ENCODE measurements at regions not wholly inside any gene's neighbourhood (a gene's known extent, or its start where the extent isn't known, plus 50 kb on each side); places are given as distances from the start of the nearest gene placed in this dataset.
A peak's percentile ranks its signal among the peaks of the same experiment; 100 is the strongest.

GRCh38 chr15:39208187-39208586 is 372.7 kb upstream of the THBS1 start:
- H3K4me3 ChIP-seq (replicated peaks in 1 of 2; ENCODE audit: low read depth in 2 of 2, low read length in 2 of 2) = no peak overlapping the region
- DNase-seq (ENCODE audit: low read depth in 2 of 2) = no peak
- TF ChIP-seq CTCF (IDR thresholded peaks at IDR 0.05; ENCODE audit: low read depth, low read length) = no peak

- H3K4me3 ChIP-seq (replicated peaks in 1 of 2; ENCODE audit: low read depth in 2 of 2, low read length in 2 of 2) = no peak overlapping the region
- no peak for DNase-seq (ENCODE audit: low read depth in 2 of 2)
- no peak for TF ChIP-seq CTCF (IDR thresholded peaks at IDR 0.05; ENCODE audit: low read depth, low read length)
Observed at GRCh38 chr15:39209548-39210211, 371.2 kb upstream of the THBS1 start.

- DNase-seq (ENCODE audit: low read depth in 2 of 2) = no peak
- TF ChIP-seq CTCF (IDR thresholded peaks at IDR 0.05; ENCODE audit: low read depth, low read length) = no peak
- H3K4me3 ChIP-seq (replicated peaks in 1 of 2; ENCODE audit: low read depth in 2 of 2, low read length in 2 of 2) = no peak overlapping the region
Observed at GRCh38 chr15:39211108-39211979, 369.5 kb upstream of the THBS1 start.

- H3K4me3 ChIP-seq (replicated peaks in 1 of 2; ENCODE audit: low read depth in 2 of 2, low read length in 2 of 2) = no peak overlapping the region
- no peak for TF ChIP-seq CTCF (IDR thresholded peaks at IDR 0.05; ENCODE audit: low read depth, low read length)
- DNase-seq (ENCODE audit: low read depth in 2 of 2) = peak; percentile 88 to 96
Observed at GRCh38 chr15:39213385-39213840, 367.5 kb upstream of the THBS1 start.

- no peak overlapping the region for H3K4me3 ChIP-seq (replicated peaks in 1 of 2; ENCODE audit: low read depth in 2 of 2, low read length in 2 of 2)
- no peak for DNase-seq (ENCODE audit: low read depth in 2 of 2)
- no peak for TF ChIP-seq CTCF (IDR thresholded peaks at IDR 0.05; ENCODE audit: low read depth, low read length)
Observed at GRCh38 chr15:39215015-39215414, 365.9 kb upstream of the THBS1 start.

GRCh38 chr15:39216816-39217215 is 364.1 kb upstream of the THBS1 start:
- no peak overlapping the region for H3K4me3 ChIP-seq (replicated peaks in 1 of 2; ENCODE audit: low read depth in 2 of 2, low read length in 2 of 2)
- peak in 1 of 2 donors; percentile 41 for DNase-seq (ENCODE audit: low read depth in 2 of 2)
- TF ChIP-seq CTCF (IDR thresholded peaks at IDR 0.05; ENCODE audit: low read depth, low read length) = no peak

Measured in cardiac fibroblast (primary cell).